ENCODE measurements at regions not wholly inside any gene's neighbourhood (a gene's known extent, or its start where the extent isn't known, plus 50 kb on each side); places are given as distances from the start of the nearest gene placed in this dataset.

DNA sequence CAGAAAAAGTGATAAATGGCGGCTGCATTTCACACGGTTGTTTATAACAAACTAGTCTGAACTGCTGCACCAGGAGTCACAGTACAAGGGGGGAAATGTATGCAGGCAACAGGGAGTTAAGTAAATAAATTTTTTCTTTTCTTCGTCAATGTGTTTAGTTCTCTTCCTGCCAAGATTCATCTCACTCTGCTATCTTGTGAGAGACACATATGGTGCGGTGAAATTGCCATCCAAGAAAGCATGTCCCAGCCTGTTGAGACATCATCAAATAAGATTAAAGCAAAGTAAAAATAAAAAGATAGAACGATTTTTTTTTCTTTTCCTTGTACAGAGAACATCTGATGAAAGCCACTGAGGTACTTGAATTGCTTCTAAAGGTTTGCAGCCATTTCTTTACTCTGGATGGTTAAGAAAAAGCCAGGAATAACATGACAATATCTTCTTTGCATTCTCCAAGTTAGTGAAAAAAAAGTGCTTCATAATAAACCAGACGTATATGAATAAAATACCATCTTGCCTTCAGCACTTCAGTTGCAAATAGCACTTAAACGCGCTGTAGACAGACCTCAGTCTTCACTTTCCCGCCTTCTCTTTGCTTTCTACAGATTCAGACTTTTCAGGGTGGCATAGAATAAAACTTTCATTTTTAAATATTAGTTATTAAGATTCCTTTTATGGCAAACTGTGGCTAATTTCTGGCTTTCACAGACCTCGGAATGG is 506.2 kb upstream of the ZFHX3 start:
- TF ChIP-seq, protein P1, sequence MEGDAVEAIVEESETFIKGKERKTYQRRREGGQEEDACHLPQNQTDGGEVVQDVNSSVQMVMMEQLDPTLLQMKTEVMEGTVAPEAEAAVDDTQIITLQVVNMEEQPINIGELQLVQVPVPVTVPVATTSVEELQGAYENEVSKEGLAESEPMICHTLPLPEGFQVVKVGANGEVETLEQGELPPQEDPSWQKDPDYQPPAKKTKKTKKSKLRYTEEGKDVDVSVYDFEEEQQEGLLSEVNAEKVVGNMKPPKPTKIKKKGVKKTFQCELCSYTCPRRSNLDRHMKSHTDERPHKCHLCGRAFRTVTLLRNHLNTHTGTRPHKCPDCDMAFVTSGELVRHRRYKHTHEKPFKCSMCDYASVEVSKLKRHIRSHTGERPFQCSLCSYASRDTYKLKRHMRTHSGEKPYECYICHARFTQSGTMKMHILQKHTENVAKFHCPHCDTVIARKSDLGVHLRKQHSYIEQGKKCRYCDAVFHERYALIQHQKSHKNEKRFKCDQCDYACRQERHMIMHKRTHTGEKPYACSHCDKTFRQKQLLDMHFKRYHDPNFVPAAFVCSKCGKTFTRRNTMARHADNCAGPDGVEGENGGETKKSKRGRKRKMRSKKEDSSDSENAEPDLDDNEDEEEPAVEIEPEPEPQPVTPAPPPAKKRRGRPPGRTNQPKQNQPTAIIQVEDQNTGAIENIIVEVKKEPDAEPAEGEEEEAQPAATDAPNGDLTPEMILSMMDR (IDR thresholded peaks at IDR 0.05; ENCODE audit: low read depth, low read length): no peak
- no peak overlapping the region for H3K4me3 ChIP-seq (ENCODE audit: low read depth, low read length)

DNA sequence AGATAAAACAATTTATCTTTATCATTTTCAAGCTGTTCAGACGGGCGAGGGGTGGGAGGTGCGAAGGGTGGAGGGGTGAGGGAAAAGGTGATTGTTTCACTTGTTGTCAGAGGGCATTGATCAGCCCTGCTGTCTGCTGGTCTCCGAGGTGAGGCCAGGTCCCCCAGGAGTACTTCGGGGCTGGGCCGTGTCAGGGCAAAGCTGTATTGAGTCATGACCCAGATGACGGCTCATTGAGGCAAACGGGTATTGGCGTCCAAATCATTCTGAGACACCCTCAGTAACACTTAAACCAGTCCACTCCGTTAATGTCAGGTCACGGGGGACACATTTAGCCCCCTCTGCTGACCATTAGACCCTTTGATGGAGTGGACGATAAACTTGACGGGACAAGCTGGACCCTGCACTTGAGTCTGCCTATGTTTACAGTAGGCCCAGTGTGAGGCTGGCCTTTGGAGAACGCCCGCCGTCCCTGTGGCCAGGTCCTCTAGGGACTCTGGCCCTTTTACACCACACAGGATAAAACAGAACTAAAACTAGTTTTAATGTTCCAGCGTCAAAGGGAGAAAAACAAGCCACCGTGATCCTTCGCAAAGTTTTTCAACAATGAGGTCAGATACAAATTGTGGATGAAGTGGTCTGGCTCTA is 502.2 kb upstream of the ZFHX3 start:
- TF ChIP-seq, protein P1 (IDR thresholded peaks at IDR 0.05; ENCODE audit: low read depth, low read length): no peak
- no peak overlapping the region for H3K4me3 ChIP-seq (ENCODE audit: low read depth, low read length)

DNA sequence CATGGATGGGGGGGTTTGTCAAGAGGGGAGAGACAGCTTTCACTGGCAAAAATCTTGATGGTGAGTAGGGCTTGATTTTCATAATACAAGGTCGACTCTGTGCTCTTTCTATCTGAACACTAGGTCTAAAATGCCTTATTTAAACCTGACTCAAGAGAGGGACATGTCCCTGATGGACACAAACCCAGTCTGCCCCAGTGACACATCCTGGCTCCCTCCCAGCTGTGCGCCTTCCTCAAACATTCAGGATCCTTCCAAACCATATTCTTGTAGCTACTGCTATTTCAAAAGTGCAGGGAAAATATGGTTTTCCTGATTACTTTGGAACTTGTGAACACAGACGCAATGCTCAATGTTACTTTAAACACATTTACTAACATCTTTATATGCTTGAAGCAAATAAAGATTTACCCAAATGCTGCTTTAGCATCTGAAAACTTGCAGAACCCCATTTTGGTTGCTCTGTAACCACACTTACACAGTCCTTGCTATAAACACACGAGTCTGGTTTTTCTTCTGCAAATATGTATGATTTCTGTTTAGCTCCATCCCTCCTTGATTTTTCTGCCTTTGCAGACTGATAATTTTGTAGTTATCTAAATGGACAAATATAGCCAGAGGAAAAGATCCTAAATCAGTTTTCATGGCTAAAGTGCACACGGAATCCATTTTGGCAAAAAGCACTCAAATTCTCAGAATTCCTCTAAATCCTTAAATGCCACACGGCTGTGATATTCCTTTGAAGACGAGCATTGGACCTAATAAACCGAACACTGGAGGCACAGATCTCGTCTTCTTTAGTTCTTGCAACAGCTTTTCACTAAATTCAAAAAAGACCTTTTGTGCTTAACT is 499.9 kb upstream of the ZFHX3 start:
- no peak overlapping the region for H3K4me3 ChIP-seq (ENCODE audit: low read depth, low read length)
- TF ChIP-seq, protein P1 (IDR thresholded peaks at IDR 0.05; ENCODE audit: low read depth, low read length): no peak

DNA sequence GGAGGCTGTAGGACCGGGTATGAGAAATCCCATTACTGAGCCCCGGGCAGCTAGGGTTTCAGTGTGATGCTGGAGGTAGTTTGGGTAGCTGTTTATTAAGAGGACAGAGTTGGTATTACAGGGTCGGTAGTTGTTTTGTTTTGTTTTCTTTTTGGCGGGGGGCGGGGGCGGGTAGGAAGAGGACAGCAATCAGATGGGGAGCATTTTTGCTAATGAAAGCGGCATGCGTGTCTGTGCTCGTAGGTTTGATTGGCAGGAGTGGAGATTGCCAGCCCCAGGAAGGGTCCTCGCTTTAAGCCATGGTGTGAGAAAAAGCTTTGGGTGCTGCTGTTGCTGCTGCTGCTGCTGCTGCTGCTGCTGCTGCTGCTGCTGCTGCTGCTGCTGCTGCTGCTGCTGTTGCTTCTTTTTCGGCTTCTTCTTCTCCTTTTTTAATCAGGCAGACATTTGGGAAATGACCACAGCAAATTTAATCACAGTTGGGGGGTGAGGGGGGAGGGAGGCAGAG is 498.5 kb upstream of the ZFHX3 start:
- no peak overlapping the region for H3K4me3 ChIP-seq (ENCODE audit: low read depth, low read length)
- TF ChIP-seq, protein P1 (IDR thresholded peaks at IDR 0.05; ENCODE audit: low read depth, low read length): no peak

DNA sequence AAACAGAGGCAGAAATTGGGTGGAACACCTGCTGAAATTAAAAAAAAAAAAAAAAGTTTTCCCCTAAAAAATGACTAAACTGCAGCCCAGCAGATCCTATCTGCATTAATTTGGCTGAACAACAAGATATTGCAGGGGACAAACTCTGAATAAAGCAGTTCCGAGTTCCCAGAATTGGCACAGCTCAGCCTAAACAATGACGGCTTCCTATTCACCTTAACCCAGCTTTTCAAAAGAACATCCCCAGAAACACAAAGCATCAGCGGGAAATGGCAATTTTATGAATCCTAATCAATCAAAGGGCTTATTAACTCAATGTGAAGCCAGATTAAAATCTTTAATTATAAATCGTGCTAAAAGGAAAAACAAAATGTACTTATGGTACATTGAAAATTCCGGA is 497.8 kb upstream of the ZFHX3 start:
- no peak overlapping the region for H3K4me3 ChIP-seq (ENCODE audit: low read depth, low read length)
- TF ChIP-seq, protein P1 (IDR thresholded peaks at IDR 0.05; ENCODE audit: low read depth, low read length): no peak

DNA sequence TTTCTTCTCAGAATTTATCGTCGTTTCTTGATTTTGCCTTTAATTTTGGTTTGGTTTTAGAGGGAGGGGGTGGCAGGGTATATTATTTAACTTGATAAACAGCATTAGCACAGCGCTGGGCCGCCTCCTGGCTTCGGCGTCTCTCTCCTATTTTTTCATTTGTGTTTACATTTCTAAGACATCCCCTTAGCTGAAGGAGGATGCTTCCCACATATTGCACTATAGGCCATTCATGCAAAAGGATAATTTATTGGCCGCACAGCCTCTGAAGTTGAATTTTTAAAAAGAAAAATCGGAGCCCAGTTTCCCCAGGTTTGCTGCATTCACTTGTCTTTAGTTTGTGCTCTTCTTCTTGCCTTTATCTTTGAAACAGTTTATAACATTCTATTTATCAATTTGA is 497.4 kb upstream of the ZFHX3 start:
- TF ChIP-seq, protein P1 (IDR thresholded peaks at IDR 0.05; ENCODE audit: low read depth, low read length): no peak
- H3K4me3 ChIP-seq (ENCODE audit: low read depth, low read length): no peak overlapping the region

Data from WI38 (cell line).